ENCODE measurements at regions not wholly inside any gene's neighbourhood (a gene's known extent, or its start where the extent isn't known, plus 50 kb on each side); places are given as distances from the start of the nearest gene placed in this dataset.
A peak's percentile ranks its signal among the peaks of the same experiment; 100 is the strongest.

DNA sequence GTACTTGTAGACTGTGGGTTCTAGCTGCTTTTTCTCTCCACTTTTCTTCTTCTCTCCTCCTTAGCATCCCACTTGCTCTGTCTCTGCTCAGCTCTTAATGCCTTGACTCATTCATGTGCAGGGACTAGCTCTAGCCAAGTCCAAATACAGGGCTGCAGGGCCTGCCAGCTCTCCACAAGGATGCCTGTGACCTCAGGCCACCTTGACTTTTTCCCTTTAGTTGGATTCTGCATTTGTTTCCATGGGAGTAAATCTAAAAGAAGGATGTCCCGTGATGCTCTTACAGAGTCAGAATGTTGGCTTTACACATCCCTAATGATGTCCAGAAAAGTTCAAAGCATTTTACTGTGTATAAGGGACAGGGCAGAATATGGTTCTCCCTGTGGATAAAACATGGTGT lies 101.8 kb upstream of the PREP start:
- H3K27me3 Mint-ChIP-seq (ENCODE audit: low read depth) = peaks cover 3% of the 10 kb centered on the region
- H3K4me3 Mint-ChIP-seq (ENCODE audit: unreplicated experiment) = no peak overlapping the region
- H3K36me3 Mint-ChIP-seq (ENCODE audit: low read depth) = no peaks in the 10 kb centered on the region
- peaks cover 9% of the 10 kb centered on the region for H3K4me1 Mint-ChIP-seq (ENCODE audit: low read depth)
- DNase-seq (ENCODE audit: low spot score) = no peak
- H3K9me3 Mint-ChIP-seq (ENCODE audit: low read depth) = no peaks in the 10 kb centered on the region
- no peak overlapping the region for H3K27ac Mint-ChIP-seq (ENCODE audit: unreplicated experiment)
- TF ChIP-seq, protein P1, sequence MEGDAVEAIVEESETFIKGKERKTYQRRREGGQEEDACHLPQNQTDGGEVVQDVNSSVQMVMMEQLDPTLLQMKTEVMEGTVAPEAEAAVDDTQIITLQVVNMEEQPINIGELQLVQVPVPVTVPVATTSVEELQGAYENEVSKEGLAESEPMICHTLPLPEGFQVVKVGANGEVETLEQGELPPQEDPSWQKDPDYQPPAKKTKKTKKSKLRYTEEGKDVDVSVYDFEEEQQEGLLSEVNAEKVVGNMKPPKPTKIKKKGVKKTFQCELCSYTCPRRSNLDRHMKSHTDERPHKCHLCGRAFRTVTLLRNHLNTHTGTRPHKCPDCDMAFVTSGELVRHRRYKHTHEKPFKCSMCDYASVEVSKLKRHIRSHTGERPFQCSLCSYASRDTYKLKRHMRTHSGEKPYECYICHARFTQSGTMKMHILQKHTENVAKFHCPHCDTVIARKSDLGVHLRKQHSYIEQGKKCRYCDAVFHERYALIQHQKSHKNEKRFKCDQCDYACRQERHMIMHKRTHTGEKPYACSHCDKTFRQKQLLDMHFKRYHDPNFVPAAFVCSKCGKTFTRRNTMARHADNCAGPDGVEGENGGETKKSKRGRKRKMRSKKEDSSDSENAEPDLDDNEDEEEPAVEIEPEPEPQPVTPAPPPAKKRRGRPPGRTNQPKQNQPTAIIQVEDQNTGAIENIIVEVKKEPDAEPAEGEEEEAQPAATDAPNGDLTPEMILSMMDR (IDR thresholded peaks at IDR 0.05) = no peak

DNA sequence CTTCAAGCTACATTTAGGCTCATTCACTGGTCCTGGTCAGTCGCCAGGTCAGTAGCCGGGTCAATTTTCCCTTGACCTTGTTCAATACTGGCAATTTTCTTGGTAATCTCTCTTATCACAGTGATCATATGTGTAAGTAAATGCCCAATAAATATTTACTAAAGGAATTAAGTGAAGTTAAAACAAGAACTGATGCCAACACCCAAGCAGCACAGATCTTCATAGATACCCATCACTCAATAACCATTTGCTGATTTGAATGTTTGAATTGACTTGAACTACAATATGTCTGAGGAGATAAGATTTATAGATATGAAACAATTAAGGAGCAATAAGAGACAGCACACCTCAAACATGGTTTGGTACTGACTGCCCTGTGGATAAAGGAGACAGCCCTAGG lies 100.8 kb upstream of the PREP start:
- Mint-ChIP-seq H3K4me1 (ENCODE audit: low read depth) (peaks cover 3% of the 10 kb centered on the region), H3K36me3 (ENCODE audit: low read depth) (no peaks in the 10 kb centered on the region), H3K27me3 (ENCODE audit: low read depth) (peaks cover 3% of the 10 kb centered on the region), H3K27ac (ENCODE audit: unreplicated experiment) (no peak overlapping the region), H3K4me3 (ENCODE audit: unreplicated experiment) (no peak overlapping the region), H3K9me3 (ENCODE audit: low read depth) (no peaks in the 10 kb centered on the region)
- TF ChIP-seq, protein P1 (IDR thresholded peaks at IDR 0.05) = no peak
- DNase-seq (ENCODE audit: low spot score) = no peak

DNA sequence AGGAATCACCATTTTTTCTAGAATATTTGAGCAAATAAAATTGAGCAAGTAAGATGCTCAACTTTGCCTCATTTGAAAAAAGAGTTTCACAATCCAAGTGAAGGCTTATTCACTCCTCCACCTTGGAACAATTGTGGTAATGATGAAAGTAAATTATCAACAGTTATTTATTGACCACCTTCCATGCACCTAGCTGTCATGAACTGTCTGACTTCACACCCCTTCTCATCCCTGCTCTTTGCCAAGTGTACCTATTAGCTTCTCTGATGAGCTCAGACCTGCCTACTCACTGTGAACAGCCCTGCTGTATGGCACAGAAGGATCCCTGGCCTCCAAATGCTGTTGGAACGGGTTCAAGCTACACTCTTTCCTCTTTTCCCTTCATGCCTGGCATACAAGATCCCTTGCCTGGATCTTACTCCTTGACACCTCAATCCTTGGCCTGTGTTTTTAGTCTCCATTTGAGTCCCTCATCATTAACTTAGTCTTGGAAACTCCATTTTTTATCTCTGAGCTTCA lies 99.0 kb upstream of the PREP start:
- no peak overlapping the region for H3K4me3 Mint-ChIP-seq (ENCODE audit: unreplicated experiment)
- no peak for DNase-seq (ENCODE audit: low spot score)
- H3K9me3 Mint-ChIP-seq (ENCODE audit: low read depth) = no peaks in the 10 kb centered on the region
- no peak overlapping the region for H3K27ac Mint-ChIP-seq (ENCODE audit: unreplicated experiment)
- H3K4me1 Mint-ChIP-seq (ENCODE audit: low read depth) = no peaks in the 10 kb centered on the region
- no peaks in the 10 kb centered on the region for H3K36me3 Mint-ChIP-seq (ENCODE audit: low read depth)
- TF ChIP-seq, protein P1 (IDR thresholded peaks at IDR 0.05) = no peak
- H3K27me3 Mint-ChIP-seq (ENCODE audit: low read depth) = peaks cover 4% of the 10 kb centered on the region

DNA sequence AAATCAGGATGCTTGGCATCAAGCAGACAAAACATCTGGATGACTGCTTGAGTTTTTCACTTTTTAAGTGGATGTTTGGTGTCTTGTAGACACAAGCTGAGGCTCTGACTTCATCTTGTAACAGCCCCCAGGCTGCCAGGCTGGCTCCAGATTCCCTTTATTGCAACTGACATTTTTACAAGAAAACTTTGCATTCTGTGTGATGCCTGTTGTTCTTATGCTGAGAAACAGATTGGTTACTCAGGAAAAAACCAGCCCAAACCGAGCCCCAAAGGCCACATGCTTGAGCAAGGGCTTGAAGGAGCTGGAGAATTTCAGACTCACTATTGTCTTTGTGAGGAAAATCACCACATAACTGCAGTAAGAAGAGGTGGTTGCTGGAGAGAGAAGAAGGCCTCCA lies 98.4 kb upstream of the PREP start:
- DNase-seq (ENCODE audit: low spot score) = no peak
- peaks cover 4% of the 10 kb centered on the region for H3K27me3 Mint-ChIP-seq (ENCODE audit: low read depth)
- H3K9me3 Mint-ChIP-seq (ENCODE audit: low read depth) = no peaks in the 10 kb centered on the region
- no peaks in the 10 kb centered on the region for H3K4me1 Mint-ChIP-seq (ENCODE audit: low read depth)
- TF ChIP-seq, protein P1 (IDR thresholded peaks at IDR 0.05) = no peak
- H3K36me3 Mint-ChIP-seq (ENCODE audit: low read depth) = no peaks in the 10 kb centered on the region
- no peak overlapping the region for H3K4me3 Mint-ChIP-seq (ENCODE audit: unreplicated experiment)
- H3K27ac Mint-ChIP-seq (ENCODE audit: unreplicated experiment) = no peak overlapping the region

DNA sequence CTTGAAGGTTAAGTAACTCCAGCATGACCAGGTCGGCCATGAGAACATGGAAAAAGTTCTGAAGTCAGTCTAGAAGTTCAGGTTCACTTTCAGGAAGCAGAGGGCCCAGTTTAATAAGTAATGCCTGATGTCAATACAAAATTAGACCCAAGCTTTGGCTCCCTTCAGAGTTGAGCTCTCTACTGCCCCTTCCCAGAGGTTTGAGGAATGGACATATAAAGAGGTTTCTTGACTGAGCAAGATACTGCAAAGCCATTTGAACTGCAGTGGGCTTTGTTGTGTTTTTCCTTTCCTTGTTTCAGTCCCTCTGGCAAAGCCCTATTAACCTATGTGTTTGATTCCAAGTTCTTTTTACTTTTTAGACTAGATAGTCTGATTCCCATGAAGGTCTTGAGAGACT lies 97.8 kb upstream of the PREP start:
- TF ChIP-seq, protein P1 (IDR thresholded peaks at IDR 0.05) = peak; percentile 27
- Mint-ChIP-seq H3K4me3 (ENCODE audit: unreplicated experiment) (no peak overlapping the region), H3K4me1 (ENCODE audit: low read depth) (no peaks in the 10 kb centered on the region), H3K27me3 (ENCODE audit: low read depth) (peaks cover 4% of the 10 kb centered on the region), H3K9me3 (ENCODE audit: low read depth) (no peaks in the 10 kb centered on the region), H3K27ac (ENCODE audit: unreplicated experiment) (no peak overlapping the region), H3K36me3 (ENCODE audit: low read depth) (no peaks in the 10 kb centered on the region)
- no peak for DNase-seq (ENCODE audit: low spot score)
